HAP-1 (cell line): ENCODE measurements at regions not wholly inside any gene's neighbourhood (a gene's known extent, or its start where the extent isn't known, plus 50 kb on each side); places are given as distances from the start of the nearest gene placed in this dataset.
A peak's percentile ranks its signal among the peaks of the same experiment; 100 is the strongest.
"Not testable (repeated sequence)": the region's sequence is repeated elsewhere in the genome, so short reads cannot be mapped to it uniquely, and the experiment has no call there.

ENCODE experiments used
- DNase-seq, 2 experiments: peaks; one replicate each; pipeline ENCODE4 v3.0.0-alpha.2; 2016 to 2020; ENCODE audit warnings: low spot score in 2 of 2
- H3K27me3 ChIP-seq: fragments of 250-450 bp; sonication (Bioruptor Pico); 2 replicates; pipeline ENCODE4 v1.5.1; 2020; ENCODE audit warnings: low read depth, mild to moderate bottlenecking, moderate library complexity
- H3K36me3 ChIP-seq: fragments of 250-450 bp; sonication (Bioruptor Pico); replicated peaks from 2 replicates; pipeline ENCODE4 v1.5.1; 2020; ENCODE audit warnings: mild to moderate bottlenecking
- H3K4me1 ChIP-seq: fragments of 250-450 bp; sonication (Bioruptor Pico); 2 replicates; pipeline ENCODE4 v1.5.1; 2020; ENCODE audit warnings: mild to moderate bottlenecking
- H3K4me3 ChIP-seq: fragments of 250-450 bp; sonication (Bioruptor Pico); 2 replicates; pipeline ENCODE4 v1.5.1; 2020; ENCODE audit warnings: mild to moderate bottlenecking, moderate library complexity
- H3K9me3 ChIP-seq: fragments of 250-450 bp; sonication (Bioruptor Pico); 2 replicates; pipeline ENCODE4 v1.5.1; 2020; ENCODE audit warnings: mild to moderate bottlenecking, moderate library complexity
- in situ Hi-C: fragments of 300-500 bp; cut with MboI; formaldehyde crosslinking; loops from 3 replicates; pipeline ENCODE4 v1.14.3; 2020; ENCODE audit warnings: low sequenced_read_pairs, inconsistent platforms, mixed read lengths

GRCh38 chr2:35526741-35527140 is 828.8 kb upstream of the CRIM1 start:
- Histone ChIP-seq H3K9me3 (no peaks in the 10 kb centered on the region), H3K4me1 (no peaks in the 10 kb centered on the region), H3K27me3 (no peaks in the 10 kb centered on the region), H3K4me3 (no peak overlapping the region), H3K36me3 (no peaks in the 10 kb centered on the region)
- no peak for DNase-seq
- in situ Hi-C loops, result no loop called here

- Histone ChIP-seq H3K4me1 (no peaks in the 10 kb centered on the region), H3K9me3 (no peaks in the 10 kb centered on the region), H3K27me3 (no peaks in the 10 kb centered on the region), H3K36me3 (no peaks in the 10 kb centered on the region), H3K4me3 (no peak overlapping the region)
- peak in 1 of 2 experiments; percentile 7 for DNase-seq
- in situ Hi-C loops, result no loop called here
Measured at GRCh38 chr2:35522450-35522849, 833.1 kb upstream of the CRIM1 start.

- Histone ChIP-seq H3K36me3 (no peaks in the 10 kb centered on the region), H3K4me1 (no peaks in the 10 kb centered on the region), H3K27me3 (no peaks in the 10 kb centered on the region), H3K9me3 (no peaks in the 10 kb centered on the region), H3K4me3 (no peak overlapping the region)
- in situ Hi-C loops, result no loop called here
- DNase-seq, result no peak
Measured at GRCh38 chr2:35510636-35511035, 844.9 kb upstream of the CRIM1 start.

- Histone ChIP-seq H3K36me3 (no peaks in the 10 kb centered on the region), H3K4me3 (no peak overlapping the region), H3K27me3 (no peaks in the 10 kb centered on the region), H3K4me1 (no peaks in the 10 kb centered on the region), H3K9me3 (no peaks in the 10 kb centered on the region)
- in situ Hi-C loops, result no loop called here
- DNase-seq, result no peak
Measured at GRCh38 chr2:35508601-35509000, 847.0 kb upstream of the CRIM1 start.

GRCh38 chr2:35504419-35504818 is 851.2 kb upstream of the CRIM1 start:
- no peak for DNase-seq
- Histone ChIP-seq H3K27me3 (no peaks in the 10 kb centered on the region), H3K4me1 (no peaks in the 10 kb centered on the region), H3K4me3 (no peak overlapping the region), H3K36me3 (no peaks in the 10 kb centered on the region), H3K9me3 (no peaks in the 10 kb centered on the region)
- in situ Hi-C loops, result no loop called here

- Histone ChIP-seq H3K9me3 (no peaks in the 10 kb centered on the region), H3K36me3 (no peaks in the 10 kb centered on the region), H3K27me3 (no peaks in the 10 kb centered on the region), H3K4me1 (no peaks in the 10 kb centered on the region), H3K4me3 (no peak overlapping the region)
- in situ Hi-C loops, result no loop called here
- no peak for DNase-seq
Measured at GRCh38 chr2:35503738-35504199, 851.8 kb upstream of the CRIM1 start.

- H3K9me3 ChIP-seq, result no peaks in the 10 kb centered on the region
- in situ Hi-C loops, result no loop called here
- H3K27me3 ChIP-seq, result no peaks in the 10 kb centered on the region
- no peak for DNase-seq
- no peaks in the 10 kb centered on the region for H3K4me1 ChIP-seq
- no peaks in the 10 kb centered on the region for H3K36me3 ChIP-seq
- no peak overlapping the region for H3K4me3 ChIP-seq
Measured at GRCh38 chr2:35503311-35503710, 852.3 kb upstream of the CRIM1 start.

- no peak overlapping the region for H3K4me3 ChIP-seq
- H3K4me1 ChIP-seq, result no peaks in the 10 kb centered on the region
- in situ Hi-C loops, result no loop called here
- H3K9me3 ChIP-seq, result no peaks in the 10 kb centered on the region
- no peak for DNase-seq
- no peaks in the 10 kb centered on the region for H3K36me3 ChIP-seq
- no peaks in the 10 kb centered on the region for H3K27me3 ChIP-seq
Measured at GRCh38 chr2:35501076-35501475, 854.5 kb upstream of the CRIM1 start.

GRCh38 chr2:35496022-35496421 is 859.6 kb upstream of the CRIM1 start:
- DNase-seq, result no peak
- Histone ChIP-seq H3K4me1 (no peaks in the 10 kb centered on the region), H3K9me3 (no peaks in the 10 kb centered on the region), H3K27me3 (no peaks in the 10 kb centered on the region), H3K4me3 (no peak overlapping the region), H3K36me3 (no peaks in the 10 kb centered on the region)
- in situ Hi-C loops, result no loop called here

- Histone ChIP-seq H3K36me3 (no peaks in the 10 kb centered on the region), H3K4me1 (no peaks in the 10 kb centered on the region), H3K4me3 (no peak overlapping the region), H3K27me3 (no peaks in the 10 kb centered on the region), H3K9me3 (no peaks in the 10 kb centered on the region)
- in situ Hi-C loops, result no loop called here
- DNase-seq, result no peak
Measured at GRCh38 chr2:35495182-35495581, 860.4 kb upstream of the CRIM1 start.

- H3K4me1 ChIP-seq, in situ Hi-C loops, H3K4me3 ChIP-seq, H3K36me3 ChIP-seq, H3K27me3 ChIP-seq, DNase-seq, H3K9me3 ChIP-seq: not testable (repeated sequence)
Measured at GRCh38 chr2:35478121-35478520, 877.5 kb upstream of the CRIM1 start.

GRCh38 chr2:35468245-35468644 is 887.3 kb upstream of the CRIM1 start:
- Histone ChIP-seq H3K27me3 (no peaks in the 10 kb centered on the region), H3K36me3 (no peaks in the 10 kb centered on the region), H3K9me3 (no peaks in the 10 kb centered on the region), H3K4me3 (no peak overlapping the region), H3K4me1 (no peaks in the 10 kb centered on the region)
- in situ Hi-C loops, result no loop called here
- DNase-seq, result no peak

- Histone ChIP-seq H3K27me3 (no peaks in the 10 kb centered on the region), H3K4me1 (no peaks in the 10 kb centered on the region), H3K4me3 (no peak overlapping the region), H3K36me3 (no peaks in the 10 kb centered on the region), H3K9me3 (no peaks in the 10 kb centered on the region)
- DNase-seq, result no peak
- in situ Hi-C loops, result no loop called here
Measured at GRCh38 chr2:35463805-35464596, 891.6 kb upstream of the CRIM1 start.

- no peaks in the 10 kb centered on the region for H3K9me3 ChIP-seq
- H3K36me3 ChIP-seq, result no peaks in the 10 kb centered on the region
- DNase-seq, result no peak
- H3K4me1 ChIP-seq, result no peaks in the 10 kb centered on the region
- in situ Hi-C loops, result no loop called here
- no peaks in the 10 kb centered on the region for H3K27me3 ChIP-seq
- H3K4me3 ChIP-seq, result no peak overlapping the region
Measured at GRCh38 chr2:35462226-35462998, 893.2 kb upstream of the CRIM1 start.
